GM12865 (cell line): ENCODE measurements at regions not wholly inside any gene's neighbourhood (a gene's known extent, or its start where the extent isn't known, plus 50 kb on each side); places are given as distances from the start of the nearest gene placed in this dataset.
A peak's percentile ranks its signal among the peaks of the same experiment; 100 is the strongest.
"Not testable (repeated sequence)": the region's sequence is repeated elsewhere in the genome, so short reads cannot be mapped to it uniquely, and the experiment has no call there.

ENCODE experiments used
- DNase-seq: peaks from one replicate; pipeline ENCODE4 v3.0.0; 2010; ENCODE audit warnings: low read depth
- H3K4me3 ChIP-seq: 2 replicates; pipeline ENCODE4 v1.5.1; 2011; ENCODE audit warnings: mild to moderate bottlenecking, low read depth, low read length, control low read depth
- CTCF ChIP-seq: IDR thresholded peaks from 2 replicates; pipeline ENCODE4 v1.5.1; 2011; ENCODE audit warnings: low read length, control low read depth, low read depth, inconsistent platforms; ENCODE audit not compliant: insufficient read depth; ENCODE audit errors: missing control alignments

- no peak for TF ChIP-seq CTCF
- H3K4me3 ChIP-seq, result no peak overlapping the region
- peak; percentile 6 for DNase-seq
Observed at GRCh38 chr16:29126057-29126494, 141.2 kb downstream of the LAT start.

- no peak for DNase-seq
- no peak overlapping the region for H3K4me3 ChIP-seq
- no peak for TF ChIP-seq CTCF
Observed at GRCh38 chr16:29124828-29125227, 140.0 kb downstream of the LAT start.

- not testable (repeated sequence) for DNase-seq
Observed at GRCh38 chr16:29124162-29124561, 139.3 kb downstream of the LAT start.

GRCh38 chr16:29120680-29121079 lies 135.8 kb downstream of the LAT start:
- DNase-seq, H3K4me3 ChIP-seq: not testable (repeated sequence)

More at GRCh38 chr16:29124162-29124561, 139.3 kb downstream of the LAT start:
- not testable (repeated sequence) for H3K4me3 ChIP-seq

GRCh38 chr16:29118301-29118957 lies 133.6 kb downstream of the LAT start:
- not testable (repeated sequence) for H3K4me3 ChIP-seq

GRCh38 chr16:29117631-29118030 lies 132.8 kb downstream of the LAT start:
- DNase-seq, result no peak
- H3K4me3 ChIP-seq, result no peak overlapping the region
- TF ChIP-seq CTCF, result no peak

More at GRCh38 chr16:29118301-29118957, 133.6 kb downstream of the LAT start:
- DNase-seq, result not testable (repeated sequence)

GRCh38 chr16:29116980-29117379 lies 132.1 kb downstream of the LAT start:
- H3K4me3 ChIP-seq, result no peak overlapping the region
- no peak for DNase-seq
- no peak for TF ChIP-seq CTCF

- H3K4me3 ChIP-seq, DNase-seq: not testable (repeated sequence)
Observed at GRCh38 chr16:29116207-29116606, 131.4 kb downstream of the LAT start.

- DNase-seq, result peak; percentile 64
- H3K4me3 ChIP-seq, result not testable (repeated sequence)
Observed at GRCh38 chr16:29115802-29116141, 130.9 kb downstream of the LAT start.
